GM12873 (cell line): ENCODE measurements at regions not wholly inside any gene's neighbourhood (a gene's known extent, or its start where the extent isn't known, plus 50 kb on each side); places are given as distances from the start of the nearest gene placed in this dataset.

Source experiments
- CTCF ChIP-seq: IDR thresholded peaks from 2 replicates; pipeline ENCODE4 v1.5.1; 2012; ENCODE audit warnings: low read depth, mild to moderate bottlenecking, moderate library complexity, low read length, control low read depth; ENCODE audit not compliant: insufficient read depth; ENCODE audit errors: missing control alignments

GRCh38 chr6:147859071-147859470, 350.6 kb downstream of the SAMD5 start:
- TF ChIP-seq CTCF = no peak

GRCh38 chr6:147861696-147862095, 353.2 kb downstream of the SAMD5 start:
- TF ChIP-seq CTCF = no peak

GRCh38 chr6:147867433-147868226, 359.1 kb downstream of the SAMD5 start:
- TF ChIP-seq CTCF = no peak

GRCh38 chr6:147868427-147869190, 360.1 kb downstream of the SAMD5 start:
- TF ChIP-seq CTCF = no peak

GRCh38 chr6:147869201-147869600, 360.7 kb downstream of the SAMD5 start:
- no peak for TF ChIP-seq CTCF

GRCh38 chr6:147869869-147870268, 361.4 kb downstream of the SAMD5 start:
- TF ChIP-seq CTCF = no peak

- TF ChIP-seq CTCF = no peak
Measured at GRCh38 chr6:147870506-147871110, 362.1 kb downstream of the SAMD5 start.
